ENCODE measurements at regions not wholly inside any gene's neighbourhood (a gene's known extent, or its start where the extent isn't known, plus 50 kb on each side); places are given as distances from the start of the nearest gene placed in this dataset.

- no peak for TF ChIP-seq CTCF (IDR thresholded peaks at IDR 0.05)
- no peak for TF ChIP-seq POLR2A (IDR thresholded peaks at IDR 0.05)
Measured at GRCh38 chr12:75591628-75592027, 80.2 kb upstream of the KRR1 start.

All from prostate gland (tissue), 2 donors.